Right atrium auricular region (tissue), 2 donors: ENCODE measurements at regions not wholly inside any gene's neighbourhood (a gene's known extent, or its start where the extent isn't known, plus 50 kb on each side); places are given as distances from the start of the nearest gene placed in this dataset.

Experiments used
- DNase-seq: peaks from one replicate; pipeline ENCODE4 v3.0.0-alpha.2; 2019; ENCODE audit warnings: low spot score
- H3K27ac ChIP-seq, 2 donors: fragments of 200-600 bp; sonication (generic); 1 replicate in 1 of 2; 2 replicates in 1 of 2; pipeline ENCODE4 v1.5.1; 2016 to 2019
- H3K27me3 ChIP-seq, 2 donors: fragments of 200-600 bp; sonication (generic); one replicate each; pipeline versions ENCODE4 v1.5.1 to v1.6.0; 2017 to 2019
- H3K36me3 ChIP-seq: fragments of 200-600 bp; sonication (generic); one replicate; pipeline ENCODE4 v1.5.1; 2016
- H3K4me1 ChIP-seq, 2 donors: fragments of 200-600 bp; sonication (generic); one replicate each; pipeline versions ENCODE4 v1.5.1 to v1.6.0; 2017 to 2019
- H3K4me3 ChIP-seq, 2 donors: fragments of 200-600 bp; sonication (generic); 1 replicate in 1 of 2; 2 replicates in 1 of 2; pipeline ENCODE4 v1.5.1; 2017 to 2019; ENCODE audit warnings: mild to moderate bottlenecking in 1 of 2, moderate library complexity in 1 of 2
- H3K9me3 ChIP-seq, 2 donors: fragments of 200-600 bp; sonication (generic); one replicate each; pipeline ENCODE4 v1.5.1; 2019
- CTCF ChIP-seq, 2 donors: fragments of 200-600 bp; sonication (generic); IDR thresholded peaks; one replicate each; pipeline ENCODE4 v1.5.1; 2019; ENCODE audit warnings: antibody characterized with exemption in 2 of 2

- no peaks in the 10 kb centered on the region for H3K27me3 ChIP-seq
- H3K36me3 ChIP-seq, result no peaks in the 10 kb centered on the region
- no peak for DNase-seq
- no peaks in the 10 kb centered on the region for H3K4me1 ChIP-seq
- TF ChIP-seq CTCF (IDR thresholded peaks at IDR 0.05), result no peak
- H3K9me3 ChIP-seq, result no peaks in the 10 kb centered on the region
- no peak overlapping the region for H3K27ac ChIP-seq
- H3K4me3 ChIP-seq, result no peak overlapping the region
Observed at GRCh38 chr2:147057892-147058490, 786.8 kb upstream of the ACVR2A start.

- Histone ChIP-seq H3K9me3 (no peaks in the 10 kb centered on the region), H3K4me3 (no peak overlapping the region), H3K36me3 (no peaks in the 10 kb centered on the region), H3K27me3 (no peaks in the 10 kb centered on the region), H3K4me1 (no peaks in the 10 kb centered on the region), H3K27ac (no peak overlapping the region)
- no peak for TF ChIP-seq CTCF (IDR thresholded peaks at IDR 0.05)
- no peak for DNase-seq
Observed at GRCh38 chr2:147051814-147052213, 793.0 kb upstream of the ACVR2A start.

- no peak for DNase-seq
- Histone ChIP-seq H3K27me3 (no peaks in the 10 kb centered on the region), H3K27ac (no peak overlapping the region), H3K4me3 (no peak overlapping the region), H3K4me1 (no peaks in the 10 kb centered on the region), H3K36me3 (no peaks in the 10 kb centered on the region), H3K9me3 (no peaks in the 10 kb centered on the region)
- no peak for TF ChIP-seq CTCF (IDR thresholded peaks at IDR 0.05)
Observed at GRCh38 chr2:147051248-147051647, 793.6 kb upstream of the ACVR2A start.

GRCh38 chr2:147049957-147050356 lies 794.9 kb upstream of the ACVR2A start:
- Histone ChIP-seq H3K9me3 (no peaks in the 10 kb centered on the region), H3K4me1 (no peaks in the 10 kb centered on the region), H3K27ac (no peak overlapping the region), H3K27me3 (no peaks in the 10 kb centered on the region), H3K36me3 (no peaks in the 10 kb centered on the region), H3K4me3 (no peak overlapping the region)
- TF ChIP-seq CTCF (IDR thresholded peaks at IDR 0.05), result no peak
- DNase-seq, result no peak

- no peak for TF ChIP-seq CTCF (IDR thresholded peaks at IDR 0.05)
- no peak for DNase-seq
- H3K4me3 ChIP-seq, result no peak overlapping the region
- no peaks in the 10 kb centered on the region for H3K27me3 ChIP-seq
- no peaks in the 10 kb centered on the region for H3K9me3 ChIP-seq
- H3K27ac ChIP-seq, result no peak overlapping the region
- H3K4me1 ChIP-seq, result no peaks in the 10 kb centered on the region
- H3K36me3 ChIP-seq, result no peaks in the 10 kb centered on the region
Observed at GRCh38 chr2:147046473-147046872, 798.4 kb upstream of the ACVR2A start.

- no peaks in the 10 kb centered on the region for H3K4me1 ChIP-seq
- no peaks in the 10 kb centered on the region for H3K36me3 ChIP-seq
- no peak overlapping the region for H3K27ac ChIP-seq
- no peak overlapping the region for H3K4me3 ChIP-seq
- peak; percentile 59 for DNase-seq
- H3K27me3 ChIP-seq, result no peaks in the 10 kb centered on the region
- H3K9me3 ChIP-seq, result no peaks in the 10 kb centered on the region
- peak; percentile 22 to 60 for TF ChIP-seq CTCF (IDR thresholded peaks at IDR 0.05)
Observed at GRCh38 chr2:147045113-147045512, 799.7 kb upstream of the ACVR2A start.
